Fibroblast of lung (primary cell): ENCODE measurements at regions not wholly inside any gene's neighbourhood (a gene's known extent, or its start where the extent isn't known, plus 50 kb on each side); places are given as distances from the start of the nearest gene placed in this dataset.

Experiments used
- DNase-seq, 2 donors: peaks; one replicate each; pipeline versions ENCODE4 v3.0.0 to v3.0.0-alpha.2; 2010; ENCODE audit warnings: low read depth in 2 of 2
- H2AFZ ChIP-seq: 2 replicates; pipeline ENCODE4 v1.5.1; 2012; ENCODE audit warnings: low read length, control low read depth, inconsistent platforms
- H3K27ac ChIP-seq: 2 replicates; pipeline ENCODE4 v1.5.1; 2011; ENCODE audit warnings: low read length, control low read depth; ENCODE audit not compliant: insufficient read depth
- H3K27me3 ChIP-seq: 2 replicates; pipeline ENCODE4 v1.5.1; 2011; ENCODE audit warnings: mild to moderate bottlenecking, low read length; ENCODE audit not compliant: control insufficient read depth, insufficient read depth
- H3K36me3 ChIP-seq: 2 replicates; pipeline ENCODE4 v1.5.1; 2011; ENCODE audit warnings: low read length; ENCODE audit not compliant: control insufficient read depth, insufficient read depth
- H3K4me1 ChIP-seq: 2 replicates; pipeline ENCODE4 v1.5.1; 2011; ENCODE audit warnings: low read length; ENCODE audit not compliant: control insufficient read depth, insufficient read depth; ENCODE audit errors: extremely low read depth
- H3K4me2 ChIP-seq: 2 replicates; pipeline ENCODE4 v1.5.1; 2011; ENCODE audit warnings: low read length, control low read depth; ENCODE audit not compliant: insufficient read depth; ENCODE audit errors: extremely low read depth
- H3K4me3 ChIP-seq, 4 experiments: fragments of 200-600 bp in 1 of 4; sonication (generic) in 1 of 4; replicated peaks in 1 of 4; 2 replicates each; pipeline ENCODE4 v1.5.1; 2011 to 2016; ENCODE audit warnings: low read length in 4 of 4, low read depth in 3 of 4, mild to moderate bottlenecking in 3 of 4, control low read depth in 2 of 4, inconsistent platforms in 1 of 4, mixed read lengths in 1 of 4; ENCODE audit not compliant: insufficient read depth in 1 of 4; ENCODE audit errors: control extremely low read depth in 1 of 4
- H3K79me2 ChIP-seq: 2 replicates; pipeline ENCODE4 v1.5.1; 2012; ENCODE audit warnings: mild to moderate bottlenecking, low read length, inconsistent platforms; ENCODE audit not compliant: control insufficient read depth, insufficient read depth
- H3K9ac ChIP-seq: 2 replicates; pipeline ENCODE4 v1.5.1; 2011; ENCODE audit warnings: mild to moderate bottlenecking, low read length, control low read depth; ENCODE audit not compliant: insufficient read depth
- H3K9me3 ChIP-seq: 2 replicates; pipeline ENCODE4 v1.5.1; 2012; ENCODE audit warnings: low read depth, low read length; ENCODE audit not compliant: control insufficient read depth, insufficient read depth
- H4K20me1 ChIP-seq: 2 replicates; pipeline ENCODE4 v1.5.1; 2011; ENCODE audit warnings: low read length; ENCODE audit not compliant: control insufficient read depth, insufficient read depth; ENCODE audit errors: extremely low read depth
- CTCF ChIP-seq, 2 donors: IDR thresholded peaks in 1 of 2; conservative IDR thresholded peaks in 1 of 2; 1 replicate in 1 of 2; 2 replicates in 1 of 2; pipeline ENCODE4 v1.5.1; 2011 to 2012; ENCODE audit warnings: low read length in 2 of 2, control low read depth in 1 of 2, inconsistent platforms in 1 of 2, low read depth in 1 of 2, mild to moderate bottlenecking in 1 of 2
- EZH2 ChIP-seq: IDR thresholded peaks from 2 replicates; pipeline ENCODE4 v1.5.1; 2012; ENCODE audit warnings: low read length, control low read depth, mild to moderate bottlenecking; ENCODE audit errors: missing control alignments

GRCh38 chr12:67457136-67457535 is 188.0 kb downstream of the CAND1 start:
- H3K27me3 ChIP-seq, result no peaks in the 10 kb centered on the region
- H4K20me1 ChIP-seq, result no peaks in the 10 kb centered on the region
- no peaks in the 10 kb centered on the region for H3K36me3 ChIP-seq
- peaks cover 8% of the 10 kb centered on the region for H3K4me1 ChIP-seq
- H3K9ac ChIP-seq, result no peak overlapping the region
- no peak for TF ChIP-seq EZH2
- no peak for TF ChIP-seq CTCF (conservative IDR thresholded peaks at IDR 0.05 in 1 of 2, IDR thresholded peaks at IDR 0.05 in 1 of 2; ENCODE audit: low read depth in 1 of 2, low read length in 2 of 2)
- no peak overlapping the region for H3K4me2 ChIP-seq
- H3K9me3 ChIP-seq, result no peaks in the 10 kb centered on the region
- no peak for DNase-seq
- no peak overlapping the region for H3K4me3 ChIP-seq
- no peak overlapping the region for H3K27ac ChIP-seq
- H2AFZ ChIP-seq, result no peak overlapping the region
- H3K79me2 ChIP-seq, result no peaks in the 10 kb centered on the region

GRCh38 chr12:67457778-67458665 is 188.9 kb downstream of the CAND1 start:
- no peak overlapping the region for H2AFZ ChIP-seq
- TF ChIP-seq EZH2, result no peak
- TF ChIP-seq CTCF (conservative IDR thresholded peaks at IDR 0.05 in 1 of 2, IDR thresholded peaks at IDR 0.05 in 1 of 2; ENCODE audit: low read depth in 1 of 2, low read length in 2 of 2), result peak; percentile 32 to 40
- H3K36me3 ChIP-seq, result no peaks in the 10 kb centered on the region
- H3K9ac ChIP-seq, result no peak overlapping the region
- no peaks in the 10 kb centered on the region for H3K9me3 ChIP-seq
- no peak for DNase-seq
- H3K4me1 ChIP-seq, result peaks cover 8% of the 10 kb centered on the region
- no peaks in the 10 kb centered on the region for H3K79me2 ChIP-seq
- no peaks in the 10 kb centered on the region for H3K27me3 ChIP-seq
- no peak overlapping the region for H3K4me3 ChIP-seq
- H3K27ac ChIP-seq, result no peak overlapping the region
- no peak overlapping the region for H3K4me2 ChIP-seq
- no peaks in the 10 kb centered on the region for H4K20me1 ChIP-seq

GRCh38 chr12:67459173-67459572 is 189.4 kb upstream of the DYRK2 start:
- Histone ChIP-seq H3K27me3 (no peaks in the 10 kb centered on the region), H3K4me2 (no peak overlapping the region), H4K20me1 (no peaks in the 10 kb centered on the region), H3K9ac (no peak overlapping the region), H3K9me3 (no peaks in the 10 kb centered on the region), H2AFZ (no peak overlapping the region), H3K4me1 (peaks cover 8% of the 10 kb centered on the region), H3K27ac (no peak overlapping the region), H3K79me2 (no peaks in the 10 kb centered on the region), H3K36me3 (no peaks in the 10 kb centered on the region), H3K4me3 (no peak overlapping the region)
- no peak for TF ChIP-seq EZH2
- TF ChIP-seq CTCF (conservative IDR thresholded peaks at IDR 0.05 in 1 of 2, IDR thresholded peaks at IDR 0.05 in 1 of 2; ENCODE audit: low read depth in 1 of 2, low read length in 2 of 2), result no peak
- DNase-seq, result peak in 1 of 2 donors; percentile 42
